Kidney glomerular epithelial cell (primary cell): ENCODE measurements at regions not wholly inside any gene's neighbourhood (a gene's known extent, or its start where the extent isn't known, plus 50 kb on each side); places are given as distances from the start of the nearest gene placed in this dataset.

Experiments
- DNase-seq: peaks from one replicate; lab custom pipeline; 2025; lab: John Stamatoyannopoulos, UW

DNA sequence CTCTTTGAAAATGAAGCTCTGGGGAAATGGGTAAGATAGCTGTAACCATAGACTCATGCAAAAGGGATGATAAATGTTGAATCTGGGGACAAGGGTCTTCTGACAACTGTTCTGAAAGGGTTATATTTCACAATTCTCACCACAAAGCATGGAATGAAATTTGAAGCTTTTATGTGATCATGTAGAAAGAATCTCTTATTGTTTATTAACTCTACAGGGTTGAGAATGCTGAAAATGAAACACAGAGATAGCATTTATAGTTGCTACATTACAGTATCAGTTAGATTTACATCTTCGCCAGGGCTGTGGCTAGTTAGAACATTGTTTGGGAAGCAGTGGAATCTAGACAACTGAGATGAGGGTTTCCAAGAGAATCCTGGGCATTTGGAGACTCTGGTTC, 97.4 kb upstream of the LHCGR start:
- no peak for DNase-seq

DNA sequence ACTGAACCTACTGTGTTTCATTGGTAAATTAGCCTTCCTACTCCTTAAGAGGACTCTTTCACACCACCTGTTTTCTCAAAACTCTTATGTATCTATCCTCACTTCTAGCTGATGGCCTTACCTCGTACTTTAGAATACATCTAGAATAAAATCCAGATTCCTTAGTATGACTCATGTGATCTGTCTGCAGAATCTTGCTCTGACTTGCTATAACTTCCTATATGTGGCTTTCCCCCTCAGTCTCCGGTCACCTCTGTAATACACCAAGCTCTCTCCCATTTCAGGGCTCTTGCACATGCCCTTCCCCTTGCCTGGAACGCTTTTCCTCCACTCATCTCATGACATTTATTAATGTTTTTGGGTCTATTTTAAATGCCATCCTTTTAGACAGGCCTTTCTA, 95.6 kb upstream of the LHCGR start:
- no peak for DNase-seq

DNA sequence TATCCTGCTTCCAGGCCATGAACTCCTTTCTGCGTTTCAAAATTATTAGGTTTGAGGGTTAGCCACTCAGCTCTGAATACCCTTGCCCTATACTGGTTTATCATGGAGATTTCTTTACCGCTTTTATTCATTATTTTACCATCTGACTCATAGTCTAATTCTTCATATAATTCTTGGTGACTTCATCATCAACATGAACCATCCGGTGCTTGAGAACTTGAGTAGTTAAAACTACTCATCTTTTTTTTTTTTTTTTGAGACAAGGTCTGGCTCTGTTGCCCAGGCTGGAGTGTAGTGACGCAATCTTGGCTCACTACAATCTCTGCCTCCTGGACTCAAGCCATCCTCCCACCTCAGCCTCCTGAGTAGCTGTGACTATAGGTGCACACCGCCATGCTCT, 94.2 kb upstream of the LHCGR start:
- DNase-seq, result no peak

DNA sequence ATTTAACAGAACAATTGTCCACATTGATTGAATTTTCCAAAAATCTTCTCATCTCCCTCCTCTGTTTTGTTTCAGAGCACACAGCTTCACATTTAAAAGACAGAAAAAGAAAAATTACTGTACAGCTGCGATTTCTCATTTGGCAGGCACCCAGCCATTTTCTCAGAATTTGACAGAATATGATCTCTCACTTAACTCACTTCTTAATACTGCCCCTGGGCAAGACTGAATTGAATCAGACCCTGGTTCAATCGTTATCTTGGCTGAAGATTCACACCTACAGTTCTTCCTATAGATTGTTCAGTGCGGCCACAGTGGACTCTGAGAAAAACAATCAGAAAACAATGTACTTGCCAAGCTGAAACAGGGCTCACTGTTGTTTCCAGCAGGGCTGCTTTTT, 90.2 kb upstream of the LHCGR start:
- DNase-seq, result no peak

DNA sequence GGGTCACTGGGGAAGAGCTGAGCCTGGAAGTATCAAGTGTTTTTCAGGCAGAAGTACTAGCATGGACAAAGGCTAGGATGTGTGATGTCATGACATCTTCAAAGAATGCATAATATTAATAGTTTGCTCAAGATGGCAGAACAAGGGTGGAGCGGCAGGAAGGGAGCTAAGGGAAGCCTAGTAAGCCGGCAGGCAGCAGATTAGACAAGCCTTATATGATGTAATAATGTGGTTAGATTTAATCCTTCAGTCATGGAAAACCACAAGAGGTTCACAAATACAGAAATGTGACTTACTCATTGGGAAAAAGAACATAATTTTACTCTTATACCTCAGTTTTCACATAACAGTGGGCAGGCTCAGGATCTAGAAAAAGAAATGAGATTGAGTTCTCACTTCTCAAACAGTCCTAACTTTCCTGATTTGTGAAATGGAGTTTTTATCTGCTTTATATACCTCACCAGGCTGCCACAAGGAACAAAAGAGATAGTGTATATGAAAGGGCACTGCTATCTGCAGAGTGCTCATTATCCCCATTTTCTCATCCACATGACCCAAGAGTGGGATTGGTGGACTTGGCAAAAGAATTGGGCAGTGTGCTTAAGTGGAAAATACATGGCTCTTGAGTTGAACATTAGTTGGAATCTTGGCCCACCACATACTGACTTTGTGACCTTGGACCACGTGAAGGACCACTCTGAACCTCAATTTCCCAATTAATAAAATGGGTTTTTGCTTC, 89.1 kb upstream of the LHCGR start:
- DNase-seq, result no peak

GRCh38 chr2:48841126-48841525, 85.6 kb upstream of the LHCGR start:
- no peak for DNase-seq

- DNase-seq, result no peak
Observed at GRCh38 chr2:48838029-48838428, 82.5 kb upstream of the LHCGR start.

GRCh38 chr2:48829569-48829968, 74.0 kb upstream of the LHCGR start:
- no peak for DNase-seq

- peak; percentile 23 for DNase-seq
Observed at GRCh38 chr2:48829036-48829435, 73.5 kb upstream of the LHCGR start.

- DNase-seq, result no peak
Observed at GRCh38 chr2:48826986-48827385, 71.5 kb upstream of the LHCGR start.

DNA sequence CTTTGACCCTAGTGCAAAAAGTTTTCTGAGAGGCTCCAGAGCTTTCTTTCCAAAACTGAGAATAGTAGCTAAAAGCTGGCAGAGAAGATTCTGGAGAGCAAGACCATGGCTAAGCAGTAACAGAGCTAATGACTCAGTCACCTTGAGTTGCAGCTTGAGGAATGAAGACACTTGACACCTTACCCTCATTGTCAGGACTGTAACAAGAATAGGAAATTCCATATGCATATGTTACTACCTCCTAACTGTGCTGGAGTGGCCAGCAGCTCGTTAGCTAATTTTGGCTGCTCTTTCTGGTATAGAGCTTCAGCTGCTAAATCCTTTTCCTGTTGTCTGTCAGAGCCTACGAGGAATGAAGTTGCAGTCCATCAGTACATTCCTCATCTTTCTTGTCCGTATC, 68.6 kb upstream of the LHCGR start:
- DNase-seq, result no peak

DNA sequence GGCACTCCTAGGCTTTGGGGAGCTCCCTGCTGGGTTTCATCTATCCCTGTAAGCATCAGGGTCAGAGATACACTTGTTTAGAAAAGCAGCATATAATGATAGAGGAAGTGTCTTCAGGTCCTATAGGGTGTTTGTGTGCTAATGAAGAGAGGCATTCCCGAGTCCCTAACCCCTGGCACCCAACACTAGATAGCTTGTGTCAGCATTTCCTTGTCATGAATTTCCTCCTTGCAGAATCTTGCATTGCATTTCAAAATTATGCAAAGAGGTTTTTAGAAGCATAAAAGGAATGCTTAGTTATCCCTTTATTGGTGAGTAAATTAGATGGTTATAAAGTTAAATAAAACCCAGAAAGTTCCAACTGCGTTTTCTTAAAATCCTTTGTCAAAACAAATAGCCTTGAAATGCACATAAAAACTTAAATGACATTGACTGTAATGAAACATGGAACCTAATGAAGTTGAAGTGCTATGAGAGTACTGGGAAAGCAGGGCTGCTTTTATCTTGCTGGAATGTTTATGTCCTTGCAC, 63.7 kb upstream of the LHCGR start:
- DNase-seq, result no peak

DNA sequence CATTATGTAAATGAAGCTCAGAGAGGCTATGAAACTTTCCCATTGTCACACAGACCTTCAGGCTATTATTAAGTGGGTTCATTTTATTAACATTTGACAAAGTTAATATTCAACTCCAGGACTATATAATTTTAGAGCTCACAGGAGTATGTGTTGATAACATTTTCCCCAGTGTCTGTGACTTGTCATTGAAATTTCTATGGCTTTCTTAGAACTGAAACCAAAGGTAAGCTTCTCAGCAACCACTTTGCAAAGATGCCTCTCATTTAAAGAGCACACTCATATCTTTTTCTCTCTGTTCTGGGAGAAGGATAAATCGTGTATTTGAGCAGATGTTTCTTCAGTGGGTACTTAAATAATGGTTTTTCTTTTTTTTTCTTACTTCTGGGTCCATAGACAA, 61.8 kb upstream of the LHCGR start:
- DNase-seq, result no peak

DNA sequence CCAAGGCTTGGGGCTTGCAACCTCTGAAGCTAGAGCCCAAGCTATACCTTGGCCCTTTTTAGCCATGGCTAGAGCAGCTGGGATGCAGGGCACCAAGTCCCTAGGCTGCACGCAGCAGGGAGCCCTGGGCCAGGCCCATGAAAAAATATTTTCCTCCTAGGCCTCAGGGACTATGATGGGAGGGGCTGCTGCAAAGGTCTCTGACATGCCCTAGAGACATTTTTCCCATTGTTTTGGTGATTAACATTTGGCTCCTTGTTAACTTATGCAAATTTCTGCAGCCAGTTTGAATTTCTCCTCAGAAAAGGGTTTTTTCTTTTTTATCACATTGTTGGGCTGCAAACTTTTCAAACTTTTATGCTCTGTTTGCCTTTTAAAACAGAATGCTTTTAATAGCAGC, 56.9 kb upstream of the LHCGR start:
- DNase-seq, result no peak

DNA sequence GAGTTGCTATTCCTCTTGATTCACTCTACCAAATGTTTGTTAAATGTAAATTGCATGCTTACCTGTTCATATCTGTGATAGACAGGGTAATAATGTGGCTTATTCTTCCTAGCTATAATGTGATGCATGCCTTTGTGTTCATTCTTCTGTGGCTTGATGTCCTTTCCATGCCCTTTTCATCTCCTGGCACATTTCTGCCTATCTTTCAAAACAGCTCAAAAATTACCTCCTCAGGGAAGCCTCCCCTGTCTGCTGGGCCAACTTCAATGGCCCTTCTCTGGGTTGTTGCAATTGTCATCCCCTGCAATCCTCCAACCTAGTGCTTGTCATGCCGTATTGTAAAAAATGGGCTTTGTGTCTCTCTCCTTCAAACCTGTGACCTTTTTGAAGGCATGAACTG, 52.8 kb upstream of the LHCGR start:
- no peak for DNase-seq
